PC-9 (cell line): ENCODE measurements at regions not wholly inside any gene's neighbourhood (a gene's known extent, or its start where the extent isn't known, plus 50 kb on each side); places are given as distances from the start of the nearest gene placed in this dataset.

Experiments
- BruUV-seq: library from RNA; stranded (reverse); fragments of 400-500 nt; replicated peaks from 2 replicates; lab custom pipeline; 2021; lab: Mats Ljungman, UMichigan
- CTCF ChIA-PET: fragments of 300-600 bp; sonication (Branson Sonifier 250); formaldehyde crosslinking; loops from one replicate; lab custom pipeline; 2022; ENCODE audit warnings: antibody characterized with exemption; lab: Charles Lee
- POLR2A ChIA-PET: fragments of 300-600 bp; sonication (Branson Sonifier 250); formaldehyde crosslinking; loops from one replicate; lab custom pipeline; 2022; ENCODE audit warnings: antibody characterized with exemption; ENCODE audit not compliant: unreplicated experiment; lab: Charles Lee
- DNase-seq, 2 experiments: peaks; one replicate each; pipeline versions ENCODE4 v3.0.0 to v3.0.0-alpha.2; 2015 to 2022; ENCODE audit warnings: mixed read lengths in 1 of 2
- H2AFZ ChIP-seq: fragments of 200-600 bp; sonication (generic); 2 replicates; pipeline ENCODE4 v1.8.1; 2017; ENCODE audit warnings: antibody characterized with exemption
- H3F3A ChIP-seq: fragments of 200-600 bp; sonication (generic); 2 replicates; pipeline ENCODE4 v1.8.1; 2017; ENCODE audit warnings: antibody characterized with exemption, mild to moderate bottlenecking, low read depth; ENCODE audit not compliant: insufficient read depth
- H3K27ac ChIP-seq: fragments of 200-600 bp; sonication (generic); 2 replicates; pipeline ENCODE4 v1.6.1; 2016; ENCODE audit warnings: mixed run types
- H3K27me3 ChIP-seq: fragments of 200-600 bp; sonication (generic); 2 replicates; pipeline ENCODE4 v1.6.1; 2016; ENCODE audit warnings: low read depth, mixed run types; ENCODE audit not compliant: insufficient read depth
- H3K36me3 ChIP-seq: fragments of 200-600 bp; sonication (generic); 2 replicates; pipeline ENCODE4 v1.6.1; 2016; ENCODE audit warnings: low read depth, mixed run types
- H3K4me1 ChIP-seq: fragments of 200-600 bp; sonication (generic); replicated peaks from 2 replicates; pipeline ENCODE4 v1.6.1; 2016; ENCODE audit warnings: mixed run types; ENCODE audit not compliant: insufficient read depth
- H3K4me2 ChIP-seq: fragments of 200-600 bp; sonication (generic); 2 replicates; pipeline ENCODE4 v1.6.1; 2017; ENCODE audit warnings: mixed run types
- H3K4me3 ChIP-seq: fragments of 200-600 bp; sonication (generic); 2 replicates; pipeline ENCODE4 v1.6.1; 2016; ENCODE audit warnings: mixed run types
- H3K79me2 ChIP-seq: fragments of 200-600 bp; sonication (generic); 2 replicates; pipeline ENCODE4 v1.6.1; 2017; ENCODE audit warnings: low read depth, mixed run types
- H3K9me2 ChIP-seq: fragments of 200-600 bp; sonication (generic); 2 replicates; pipeline ENCODE4 v1.8.1; 2017; ENCODE audit warnings: mild to moderate bottlenecking; ENCODE audit not compliant: insufficient read depth
- H3K9me3 ChIP-seq: fragments of 200-600 bp; sonication (generic); 2 replicates; pipeline ENCODE4 v1.8.1; 2016; ENCODE audit warnings: low read depth; ENCODE audit not compliant: insufficient read depth
- H4K20me1 ChIP-seq: fragments of 200-600 bp; sonication (generic); 2 replicates; pipeline ENCODE4 v1.8.1; 2017; ENCODE audit not compliant: insufficient read depth
- EZH2 ChIP-seq: fragments of 200-600 bp; sonication (generic); IDR thresholded peaks from 2 replicates; pipeline ENCODE4 v1.8.0; 2017; ENCODE audit warnings: antibody characterized with exemption, low read depth
- intact Hi-C: fragments of 100-400 bp; cut with micrococcal nuclease; formaldehyde crosslinking; loops from one replicate; pipeline ENCODE4 v1.10.0; 2022; ENCODE audit not compliant: unreplicated experiment
- TF ChIP-seq, protein P1 (sequence below): fragments of 200-600 bp; sonication (generic); conservative IDR thresholded peaks from 2 replicates; pipeline ENCODE4 v1.6.1; 2017; ENCODE audit warnings: mixed run types, antibody characterized with exemption, mild to moderate bottlenecking, moderate library complexity

DNA sequence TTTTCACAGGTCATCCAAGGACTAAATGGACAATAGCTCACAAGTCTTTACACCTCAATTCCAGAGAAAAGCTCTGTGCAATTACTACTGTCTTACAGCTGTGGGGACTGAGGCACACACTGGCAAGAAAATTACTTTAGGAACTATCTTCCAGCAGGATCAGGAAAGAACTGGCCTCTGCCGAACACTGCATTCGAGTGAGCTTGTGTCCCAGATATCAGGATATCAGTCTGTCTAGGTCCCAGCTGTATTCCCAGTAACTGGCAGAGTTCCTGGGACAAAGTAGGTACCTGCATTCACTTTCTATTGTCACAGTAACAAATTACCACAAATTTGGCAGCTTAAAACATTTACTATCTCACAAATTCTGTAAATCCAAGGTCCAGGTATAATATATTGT, 183.7 kb downstream of the IRS1 start:
- POLR2A ChIA-PET = no interaction called here
- H3K27me3 ChIP-seq = no peaks in the 10 kb centered on the region
- H3K36me3 ChIP-seq = no peaks in the 10 kb centered on the region
- no peak overlapping the region for H3K4me3 ChIP-seq
- no peaks in the 10 kb centered on the region for H3K79me2 ChIP-seq
- BruUV-seq = no TSS peak
- DNase-seq = no peak
- no peak overlapping the region for H2AFZ ChIP-seq
- H3K27ac ChIP-seq = no peak overlapping the region
- no peak for TF ChIP-seq EZH2
- TF ChIP-seq, protein P1, sequence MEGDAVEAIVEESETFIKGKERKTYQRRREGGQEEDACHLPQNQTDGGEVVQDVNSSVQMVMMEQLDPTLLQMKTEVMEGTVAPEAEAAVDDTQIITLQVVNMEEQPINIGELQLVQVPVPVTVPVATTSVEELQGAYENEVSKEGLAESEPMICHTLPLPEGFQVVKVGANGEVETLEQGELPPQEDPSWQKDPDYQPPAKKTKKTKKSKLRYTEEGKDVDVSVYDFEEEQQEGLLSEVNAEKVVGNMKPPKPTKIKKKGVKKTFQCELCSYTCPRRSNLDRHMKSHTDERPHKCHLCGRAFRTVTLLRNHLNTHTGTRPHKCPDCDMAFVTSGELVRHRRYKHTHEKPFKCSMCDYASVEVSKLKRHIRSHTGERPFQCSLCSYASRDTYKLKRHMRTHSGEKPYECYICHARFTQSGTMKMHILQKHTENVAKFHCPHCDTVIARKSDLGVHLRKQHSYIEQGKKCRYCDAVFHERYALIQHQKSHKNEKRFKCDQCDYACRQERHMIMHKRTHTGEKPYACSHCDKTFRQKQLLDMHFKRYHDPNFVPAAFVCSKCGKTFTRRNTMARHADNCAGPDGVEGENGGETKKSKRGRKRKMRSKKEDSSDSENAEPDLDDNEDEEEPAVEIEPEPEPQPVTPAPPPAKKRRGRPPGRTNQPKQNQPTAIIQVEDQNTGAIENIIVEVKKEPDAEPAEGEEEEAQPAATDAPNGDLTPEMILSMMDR = no peak
- no peak overlapping the region for H3K4me2 ChIP-seq
- no peaks in the 10 kb centered on the region for H3F3A ChIP-seq
- peaks cover 17% of the 10 kb centered on the region; the same call in 1 of the 2 replicates for H3K4me1 ChIP-seq
- CTCF ChIA-PET = no interaction called here
- H3K9me2 ChIP-seq = 0 out of 2 replicates have a peak, but pooled peaks cover 4% of the 10 kb centered on the region
- no peaks in the 10 kb centered on the region for H4K20me1 ChIP-seq
- no peaks in the 10 kb centered on the region for H3K9me3 ChIP-seq
- intact Hi-C loops = no loop called here

DNA sequence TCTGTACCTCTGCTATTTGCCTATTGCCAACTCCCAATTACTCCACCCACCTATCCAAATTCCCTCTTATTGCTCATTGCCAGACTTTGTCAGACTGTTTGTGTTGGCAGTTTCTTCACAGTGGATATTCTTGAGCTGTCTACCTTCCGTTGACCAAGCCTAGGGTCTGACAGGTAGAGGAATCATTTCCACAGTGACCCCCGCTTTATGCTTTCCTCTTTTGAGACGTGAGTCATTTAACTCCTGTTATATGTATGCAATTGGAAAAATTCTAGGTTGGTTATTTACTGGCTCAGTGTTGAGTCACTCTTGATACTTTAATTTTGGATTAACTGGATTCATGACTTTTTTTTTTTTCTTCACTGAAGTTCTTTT, 187.7 kb downstream of the IRS1 start:
- H3K4me2 ChIP-seq = no peak overlapping the region
- H3K9me2 ChIP-seq = 0 out of 2 replicates have a peak, but pooled peaks cover 4% of the 10 kb centered on the region
- peaks cover 8% of the 10 kb centered on the region; the same call in 1 of the 2 replicates for H3K9me3 ChIP-seq
- no peaks in the 10 kb centered on the region for H3F3A ChIP-seq
- H3K79me2 ChIP-seq = no peaks in the 10 kb centered on the region
- no peak for DNase-seq
- no peak overlapping the region for H2AFZ ChIP-seq
- H3K4me3 ChIP-seq = no peak overlapping the region
- H4K20me1 ChIP-seq = no peaks in the 10 kb centered on the region
- no peaks in the 10 kb centered on the region for H3K27me3 ChIP-seq
- no peaks in the 10 kb centered on the region for H3K36me3 ChIP-seq
- H3K4me1 ChIP-seq = peaks cover 9% of the 10 kb centered on the region; the same call in 1 of the 2 replicates
- no peak overlapping the region for H3K27ac ChIP-seq
- TF ChIP-seq EZH2 = no peak
- TF ChIP-seq, protein P1 = no peak
- BruUV-seq = no TSS peak
- CTCF ChIA-PET = no interaction called here
- intact Hi-C loops = no loop called here
- POLR2A ChIA-PET = no interaction called here

DNA sequence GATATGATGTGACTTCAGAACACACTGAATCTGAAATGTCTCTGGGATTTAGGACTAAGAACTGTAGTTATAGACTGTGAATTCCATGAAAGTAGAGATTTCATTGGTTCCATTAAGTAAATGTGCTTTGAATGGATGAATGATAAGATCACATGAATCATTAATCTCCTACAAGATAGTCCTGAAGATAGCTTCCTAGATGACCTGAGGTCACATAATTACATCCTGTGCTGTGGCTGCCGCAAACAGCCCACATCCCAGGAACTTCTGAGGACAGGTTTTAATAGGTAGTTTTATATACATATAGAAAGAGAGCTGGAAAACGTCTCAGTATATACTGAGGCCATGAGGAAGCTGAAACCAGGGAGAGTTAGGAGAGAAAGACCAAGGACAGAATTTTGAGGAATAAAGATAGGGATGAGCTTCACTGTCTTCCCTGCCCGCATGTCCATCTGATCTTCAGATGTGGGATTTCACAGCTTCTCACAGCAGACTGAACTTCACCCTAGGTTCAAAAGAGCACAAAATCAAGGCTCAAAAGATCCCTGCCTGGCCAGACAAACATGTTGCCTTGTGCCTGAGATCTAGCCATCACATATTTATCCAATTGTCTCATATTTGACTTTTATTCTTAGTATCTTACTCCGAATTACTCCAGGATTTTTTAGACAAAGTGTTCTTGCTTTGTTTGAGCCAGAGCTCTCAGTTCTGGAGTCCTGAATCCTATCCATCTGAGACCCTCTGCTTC, 188.2 kb downstream of the IRS1 start:
- ChIA-PET CTCF (no interaction called here), POLR2A (interaction anchor here (0.7 kb wide), 1 partner anchor 511 kb away, joined by 3 read pairs; no protein-coding TSS in a partner anchor)
- Histone ChIP-seq H3K9me2 (0 out of 2 replicates have a peak, but pooled peaks cover 4% of the 10 kb centered on the region), H3K4me2 (no peak overlapping the region), H3F3A (no peaks in the 10 kb centered on the region), H3K27me3 (no peaks in the 10 kb centered on the region), H3K79me2 (no peaks in the 10 kb centered on the region), H3K36me3 (no peaks in the 10 kb centered on the region), H3K4me1 (peaks cover 9% of the 10 kb centered on the region; the same call in 1 of the 2 replicates), H4K20me1 (no peaks in the 10 kb centered on the region), H3K27ac (no peak overlapping the region), H3K9me3 (peaks cover 8% of the 10 kb centered on the region; the same call in 1 of the 2 replicates), H3K4me3 (no peak overlapping the region), H2AFZ (no peak overlapping the region)
- DNase-seq = no peak
- TF ChIP-seq, protein P1 = no peak
- TF ChIP-seq EZH2 = no peak
- intact Hi-C loops = no loop called here
- no TSS peak for BruUV-seq
